ENCODE measurements at regions not wholly inside any gene's neighbourhood (a gene's known extent, or its start where the extent isn't known, plus 50 kb on each side); places are given as distances from the start of the nearest gene placed in this dataset.

GRCh38 chr11:82450996-82451395, 282.7 kb downstream of the FAM181B start:
- Mint-ChIP-seq H3K36me3 (ENCODE audit: low read depth) (no peaks in the 10 kb centered on the region), H3K4me1 (no peaks in the 10 kb centered on the region), H3K27ac (ENCODE audit: unreplicated experiment) (no peak overlapping the region), H3K9me3 (no peaks in the 10 kb centered on the region), H3K4me3 (no peak overlapping the region), H3K27me3 (ENCODE audit: low read depth) (peaks cover 10% of the 10 kb centered on the region)
- no peak for DNase-seq (ENCODE audit: low read depth, low spot score)
- TF ChIP-seq CTCF (conservative IDR thresholded peaks at IDR 0.05) = no peak

- H3K4me3 Mint-ChIP-seq = no peak overlapping the region
- no peaks in the 10 kb centered on the region for H3K27me3 Mint-ChIP-seq (ENCODE audit: low read depth)
- H3K4me1 Mint-ChIP-seq = no peaks in the 10 kb centered on the region
- no peak overlapping the region for H3K27ac Mint-ChIP-seq (ENCODE audit: unreplicated experiment)
- no peaks in the 10 kb centered on the region for H3K36me3 Mint-ChIP-seq (ENCODE audit: low read depth)
- DNase-seq (ENCODE audit: low read depth, low spot score) = no peak
- TF ChIP-seq CTCF (conservative IDR thresholded peaks at IDR 0.05) = no peak
- H3K9me3 Mint-ChIP-seq = peaks cover 1% of the 10 kb centered on the region
Observed at GRCh38 chr11:82406611-82407010, 327.1 kb downstream of the FAM181B start.

- DNase-seq (ENCODE audit: low read depth, low spot score) = no peak
- H3K4me3 Mint-ChIP-seq = no peak overlapping the region
Observed at GRCh38 chr11:82405421-82405820, 328.2 kb downstream of the FAM181B start.

GRCh38 chr11:82404981-82405380, 328.7 kb downstream of the FAM181B start:
- no peak for TF ChIP-seq CTCF (conservative IDR thresholded peaks at IDR 0.05)

More at GRCh38 chr11:82405421-82405820, 328.2 kb downstream of the FAM181B start:
- TF ChIP-seq CTCF (conservative IDR thresholded peaks at IDR 0.05) = no peak
- Mint-ChIP-seq H3K9me3 (no peaks in the 10 kb centered on the region), H3K27me3 (ENCODE audit: low read depth) (no peaks in the 10 kb centered on the region), H3K4me1 (no peaks in the 10 kb centered on the region), H3K27ac (ENCODE audit: unreplicated experiment) (no peak overlapping the region), H3K36me3 (ENCODE audit: low read depth) (no peaks in the 10 kb centered on the region)

GRCh38 chr11:82403640-82404305, 329.9 kb downstream of the FAM181B start:
- H3K27me3 Mint-ChIP-seq (ENCODE audit: low read depth) = no peaks in the 10 kb centered on the region
- no peak for TF ChIP-seq CTCF (conservative IDR thresholded peaks at IDR 0.05)
- H3K4me3 Mint-ChIP-seq = no peak overlapping the region

More at GRCh38 chr11:82404981-82405380, 328.7 kb downstream of the FAM181B start:
- no peak overlapping the region for H3K27ac Mint-ChIP-seq (ENCODE audit: unreplicated experiment)
- no peaks in the 10 kb centered on the region for H3K36me3 Mint-ChIP-seq (ENCODE audit: low read depth)
- no peaks in the 10 kb centered on the region for H3K9me3 Mint-ChIP-seq
- no peaks in the 10 kb centered on the region for H3K27me3 Mint-ChIP-seq (ENCODE audit: low read depth)
- no peak for DNase-seq (ENCODE audit: low read depth, low spot score)
- H3K4me1 Mint-ChIP-seq = no peaks in the 10 kb centered on the region
- H3K4me3 Mint-ChIP-seq = no peak overlapping the region

More at GRCh38 chr11:82403640-82404305, 329.9 kb downstream of the FAM181B start:
- Mint-ChIP-seq H3K4me1 (no peaks in the 10 kb centered on the region), H3K36me3 (ENCODE audit: low read depth) (no peaks in the 10 kb centered on the region), H3K27ac (ENCODE audit: unreplicated experiment) (no peak overlapping the region), H3K9me3 (no peaks in the 10 kb centered on the region)
- DNase-seq (ENCODE audit: low read depth, low spot score) = no peak

Data from neural crest cell (in vitro differentiated cells).